Neural progenitor cell (in vitro differentiated cells): ENCODE measurements at regions not wholly inside any gene's neighbourhood (a gene's known extent, or its start where the extent isn't known, plus 50 kb on each side); places are given as distances from the start of the nearest gene placed in this dataset.

ENCODE experiments used
- CTCF ChIP-seq: fragments of 200-600 bp; sonication (generic); IDR thresholded peaks from 2 replicates; pipeline ENCODE4 v1.5.1; 2017; ENCODE audit warnings: antibody characterized with exemption, mild to moderate bottlenecking
- EZH2 ChIP-seq: fragments of 200-600 bp; sonication (generic); IDR thresholded peaks from 2 replicates; pipeline ENCODE4 v1.6.1; 2017; ENCODE audit warnings: antibody characterized with exemption, mild to moderate bottlenecking, moderate library complexity

GRCh38 chrX:121949041-121949760 is 901.8 kb downstream of the GLUD2 start:
- TF ChIP-seq CTCF (no peak), EZH2 (no peak)
